ENCODE measurements at regions not wholly inside any gene's neighbourhood (a gene's known extent, or its start where the extent isn't known, plus 50 kb on each side); places are given as distances from the start of the nearest gene placed in this dataset.
"Not testable (repeated sequence)": the region's sequence is repeated elsewhere in the genome, so short reads cannot be mapped to it uniquely, and the experiment has no call there.

- peak in 1 of 10 donors; percentile 71 for DNase-seq
- intact Hi-C loops (cut with DNase I), result not testable (repeated sequence)
These were observed 626.1 kb upstream of the DEFB115 start for GRCh38 chr20:30631261-30631789.

- peak in 1 of 10 donors; percentile 11 for DNase-seq
- intact Hi-C loops (cut with DNase I), result not testable (repeated sequence)
These were observed 624.7 kb upstream of the DEFB115 start for GRCh38 chr20:30632773-30633172.

GRCh38 chr20:30641522-30641921 lies 615.9 kb upstream of the DEFB115 start:
- DNase-seq; intact Hi-C loops (cut with DNase I): not testable (repeated sequence)

GRCh38 chr20:30660982-30661381 lies 596.5 kb upstream of the DEFB115 start:
- DNase-seq; intact Hi-C loops (cut with DNase I): not testable (repeated sequence)

GRCh38 chr20:30668418-30668817 lies 589.0 kb upstream of the DEFB115 start:
- intact Hi-C loops (cut with DNase I); DNase-seq: not testable (repeated sequence)

- intact Hi-C loops (cut with DNase I); DNase-seq: not testable (repeated sequence)
These were observed 588.0 kb upstream of the DEFB115 start for GRCh38 chr20:30669330-30670029.

- intact Hi-C loops (cut with DNase I); DNase-seq: not testable (repeated sequence)
These were observed 586.3 kb upstream of the DEFB115 start for GRCh38 chr20:30671120-30671519.

GRCh38 chr20:30675988-30676564 lies 581.4 kb upstream of the DEFB115 start:
- peak in 1 of 10 donors; percentile 57 for DNase-seq
- intact Hi-C loops (cut with DNase I), result not testable (repeated sequence)

- intact Hi-C loops (cut with DNase I); DNase-seq: not testable (repeated sequence)
These were observed 575.2 kb upstream of the DEFB115 start for GRCh38 chr20:30682236-30682635.

- DNase-seq; intact Hi-C loops (cut with DNase I): not testable (repeated sequence)
These were observed 544.6 kb upstream of the DEFB115 start for GRCh38 chr20:30712861-30713260.

GRCh38 chr20:30719415-30720199 lies 537.9 kb upstream of the DEFB115 start:
- DNase-seq, result not testable (repeated sequence)

GRCh38 chr20:30723511-30723910 lies 534.0 kb upstream of the DEFB115 start:
- intact Hi-C loops (cut with DNase I), result not testable (repeated sequence)
- peak in 5 of 10 donors; percentile 6 to 77 (median 66) for DNase-seq

More at GRCh38 chr20:30719415-30720199, 537.9 kb upstream of the DEFB115 start:
- intact Hi-C loops (cut with DNase I), result not testable (repeated sequence)

- DNase-seq, result peak in 8 of 10 donors; percentile 8 to 91 (median 50)
- intact Hi-C loops (cut with DNase I), result not testable (repeated sequence)
These were observed 533.4 kb upstream of the DEFB115 start for GRCh38 chr20:30723934-30724687.

GRCh38 chr20:30724688-30725074 lies 532.8 kb upstream of the DEFB115 start:
- peak in 5 of 10 donors; percentile 5 to 77 (median 65) for DNase-seq
- intact Hi-C loops (cut with DNase I), result not testable (repeated sequence)

- DNase-seq, result peak in 3 of 10 donors; percentile 8 to 66 (median 64)
- intact Hi-C loops (cut with DNase I), result not testable (repeated sequence)
These were observed 532.3 kb upstream of the DEFB115 start for GRCh38 chr20:30725188-30725587.

GRCh38 chr20:30728271-30728885 lies 529.1 kb upstream of the DEFB115 start:
- intact Hi-C loops (cut with DNase I), result not testable (repeated sequence)
- DNase-seq, result peak in 4 of 10 donors; percentile 5 to 82 (median 62)
